Erythroblast (primary cell): ENCODE measurements at regions not wholly inside any gene's neighbourhood (a gene's known extent, or its start where the extent isn't known, plus 50 kb on each side); places are given as distances from the start of the nearest gene placed in this dataset.
"Not testable (repeated sequence)": the region's sequence is repeated elsewhere in the genome, so short reads cannot be mapped to it uniquely, and the experiment has no call there.

Source experiments
- DNase-seq, 2 experiments: peaks; one replicate each; lab custom pipeline; 2025; lab: John Stamatoyannopoulos, UW
- GATA1 ChIP-seq: IDR thresholded peaks from 2 replicates; pipeline ENCODE4 v1.6.1; 2011; ENCODE audit warnings: low read depth, mild to moderate bottlenecking, control low read depth, low read length, moderate library complexity
- POLR2A ChIP-seq: IDR thresholded peaks from 2 replicates; pipeline ENCODE4 v1.6.1; 2011; ENCODE audit warnings: mild to moderate bottlenecking, low read length

DNA sequence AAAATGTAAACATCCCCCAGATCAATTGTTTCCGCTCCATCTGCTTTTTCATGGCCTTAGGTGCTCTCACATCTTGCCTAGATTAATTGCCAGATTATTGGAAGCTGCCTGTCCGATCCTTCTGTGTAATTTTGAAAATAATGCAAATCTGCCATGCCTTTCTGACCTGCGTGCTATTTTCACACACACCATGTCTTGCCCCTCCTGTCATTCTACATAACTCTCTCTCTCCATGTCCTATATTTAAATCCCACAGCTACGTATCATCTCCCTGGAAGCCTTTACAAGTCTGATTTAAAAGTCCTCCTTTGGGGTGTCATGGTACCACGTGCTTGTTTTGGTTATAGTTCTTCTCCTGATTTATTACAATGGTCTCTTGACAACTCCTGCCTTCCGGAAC, 247.6 kb upstream of the ELAVL2 start:
- no peak for DNase-seq
- TF ChIP-seq GATA1 = no peak
- no peak for TF ChIP-seq POLR2A

DNA sequence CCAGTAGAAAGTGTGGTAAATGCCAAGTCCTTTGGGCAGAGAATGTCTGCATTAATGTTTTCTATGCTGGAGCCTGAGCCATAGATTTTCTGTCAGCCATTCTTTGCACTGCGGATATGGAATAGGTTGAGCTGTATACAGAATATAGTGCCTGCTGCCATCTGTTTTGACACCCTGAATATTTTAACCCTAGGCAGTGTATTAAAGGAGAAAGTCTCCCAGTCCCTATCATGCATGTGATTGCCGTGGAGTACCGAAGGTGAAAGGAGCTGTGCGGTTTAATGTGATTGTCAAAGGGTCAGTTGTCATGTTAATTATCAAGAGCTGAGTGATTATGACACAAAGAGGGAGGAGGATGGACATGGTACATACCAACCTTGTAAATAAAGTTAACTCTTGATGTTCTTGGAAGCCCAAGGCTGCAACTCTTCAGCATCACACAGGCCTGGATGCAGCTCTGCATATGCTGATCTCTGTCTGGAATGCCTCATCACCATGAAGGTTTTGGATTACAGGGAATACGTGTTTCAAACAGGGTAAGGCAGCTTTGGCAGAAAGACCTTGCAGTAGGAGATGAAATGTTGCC, 247.1 kb upstream of the ELAVL2 start:
- TF ChIP-seq GATA1 (no peak), POLR2A (no peak)
- no peak for DNase-seq

DNA sequence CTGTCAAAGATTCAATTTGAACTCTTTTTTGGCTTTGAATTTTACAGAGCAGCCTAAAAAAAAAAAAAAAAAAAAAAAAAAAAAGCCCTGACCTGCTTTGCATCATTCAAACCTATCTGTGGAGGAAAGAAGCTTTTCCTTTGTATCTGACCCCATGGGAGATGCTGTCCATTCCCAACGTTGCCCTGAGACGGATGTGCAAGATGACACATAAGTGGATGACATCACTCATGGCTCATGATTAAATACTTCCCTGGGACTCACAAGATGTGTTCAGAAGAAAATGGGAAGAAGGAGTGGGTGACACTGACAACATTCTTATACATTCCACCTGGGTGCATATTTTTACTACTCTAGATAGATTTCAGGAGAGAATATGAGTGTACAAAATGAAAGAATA, 245.7 kb upstream of the ELAVL2 start:
- TF ChIP-seq POLR2A (no peak), GATA1 (no peak)
- DNase-seq = no peak

DNA sequence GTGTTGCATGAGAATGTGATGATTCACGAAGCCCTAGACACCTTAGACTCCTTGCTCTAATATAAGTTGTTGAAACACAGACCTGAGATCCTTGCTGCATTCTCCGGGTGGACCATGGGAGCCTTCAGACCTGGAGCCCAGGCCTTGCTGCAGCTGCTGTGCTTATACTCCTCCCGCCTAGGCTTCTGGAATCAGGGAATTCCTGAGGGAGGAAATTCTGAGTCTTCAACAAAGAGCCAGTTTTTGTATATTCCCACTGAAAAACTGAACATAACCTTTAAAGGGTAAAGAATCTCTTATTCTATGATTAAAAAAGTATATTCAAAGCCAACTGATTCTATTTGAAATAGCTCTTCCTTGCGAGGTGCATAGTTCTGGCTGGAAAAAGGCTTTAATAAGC, 245.1 kb upstream of the ELAVL2 start:
- TF ChIP-seq GATA1 (no peak), POLR2A (no peak)

DNA sequence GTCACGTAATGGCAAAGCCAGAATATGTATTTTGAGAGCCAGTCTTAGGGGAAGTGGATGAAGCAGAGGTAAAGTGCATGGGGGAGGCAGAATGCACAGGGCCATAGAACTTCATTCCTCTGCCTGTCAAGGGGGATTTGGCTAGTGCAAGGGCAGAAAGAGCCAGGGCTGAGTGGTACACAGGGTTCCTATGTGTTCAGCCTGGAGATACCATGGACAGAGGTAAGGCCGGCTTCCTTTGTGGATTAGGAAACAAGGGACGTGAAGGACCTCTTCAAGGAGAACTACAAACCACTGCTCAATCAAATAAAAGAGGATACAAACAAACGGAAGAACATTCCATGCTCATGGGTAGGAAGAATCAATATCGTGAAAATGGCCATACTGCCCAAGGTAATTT, 241.1 kb upstream of the ELAVL2 start:
- DNase-seq = not testable (repeated sequence)

More for the DNA sequence above, 245.1 kb upstream of the ELAVL2 start:
- DNase-seq = no peak

DNA sequence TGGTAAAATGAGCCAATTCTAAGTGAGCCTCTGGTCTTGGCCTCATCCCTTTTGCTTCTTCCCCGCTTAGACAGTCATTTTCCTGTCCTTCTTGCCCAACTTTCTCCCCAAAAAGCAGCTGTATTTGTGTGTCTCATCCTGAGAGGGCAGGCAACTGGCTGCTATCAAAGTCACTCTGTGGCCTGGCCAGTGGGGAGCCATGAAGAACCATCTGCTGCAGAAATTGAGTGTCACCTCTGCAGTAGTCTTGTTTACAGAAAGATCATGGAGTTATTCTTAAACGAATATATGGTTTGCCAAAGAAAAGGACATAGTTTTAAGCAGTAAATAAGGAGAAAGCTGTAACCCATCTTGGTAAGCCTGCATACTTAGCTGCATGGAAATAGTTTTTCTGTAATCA, 233.6 kb upstream of the ELAVL2 start:
- no peak for TF ChIP-seq POLR2A
- no peak for TF ChIP-seq GATA1
- DNase-seq = no peak

DNA sequence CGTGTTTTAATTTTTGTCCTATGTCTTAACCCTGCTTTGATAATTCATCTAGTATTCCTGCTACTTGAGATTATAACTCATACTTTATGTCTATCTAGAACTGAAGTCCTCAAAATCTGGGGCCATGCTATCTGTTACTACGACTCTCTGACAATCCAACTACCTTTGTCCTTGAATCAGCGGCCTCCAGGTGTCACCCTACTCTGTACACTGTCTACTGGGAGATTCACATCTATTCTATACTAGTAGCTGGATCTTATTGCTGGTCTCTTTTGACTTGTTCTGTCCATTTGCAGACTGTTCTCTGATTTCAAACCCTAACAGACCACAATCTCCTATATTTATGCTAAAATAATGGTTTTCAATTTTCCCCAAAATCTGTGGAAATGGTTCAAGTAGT, 225.5 kb upstream of the ELAVL2 start:
- no peak for TF ChIP-seq GATA1
- DNase-seq = no peak

DNA sequence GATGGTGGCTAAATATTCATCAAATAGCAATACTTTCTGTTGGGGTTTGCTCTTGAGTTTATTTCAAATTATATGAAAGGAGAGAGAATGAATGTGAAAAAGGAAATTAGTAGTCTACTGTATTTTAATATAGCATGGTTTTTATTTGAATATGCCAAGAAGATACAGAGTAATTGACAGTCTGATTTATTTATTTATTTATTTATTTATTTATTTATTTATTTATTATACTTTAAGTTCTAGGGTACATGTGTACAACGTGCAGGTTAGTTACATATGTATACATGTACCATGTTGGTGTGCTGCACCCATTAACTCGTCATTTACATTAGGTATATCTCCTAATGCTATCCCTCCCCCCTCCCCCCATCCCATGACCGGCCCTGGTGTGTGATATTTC, 224.2 kb upstream of the ELAVL2 start:
- DNase-seq = not testable (repeated sequence)

DNA sequence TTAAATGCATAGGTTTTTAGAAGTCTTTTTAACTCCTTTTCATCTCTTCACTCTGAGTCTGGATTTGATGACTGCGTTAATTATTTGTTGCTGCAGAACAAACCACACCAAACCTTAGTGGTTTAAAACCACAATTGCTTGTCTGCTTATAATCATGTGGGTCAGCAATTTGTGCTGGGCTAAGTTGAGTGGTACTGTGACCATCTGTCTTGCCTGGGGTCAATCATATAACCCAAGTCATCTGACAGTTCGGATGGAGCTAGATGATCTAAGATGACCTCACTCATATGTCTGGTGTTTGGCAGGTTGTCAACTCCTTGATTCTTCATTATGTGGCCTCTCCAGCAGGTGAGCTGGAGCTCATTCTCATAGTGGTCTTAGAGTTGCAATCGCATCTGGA, 219.1 kb upstream of the ELAVL2 start:
- DNase-seq = no peak
- no peak for TF ChIP-seq POLR2A
- TF ChIP-seq GATA1 = no peak

DNA sequence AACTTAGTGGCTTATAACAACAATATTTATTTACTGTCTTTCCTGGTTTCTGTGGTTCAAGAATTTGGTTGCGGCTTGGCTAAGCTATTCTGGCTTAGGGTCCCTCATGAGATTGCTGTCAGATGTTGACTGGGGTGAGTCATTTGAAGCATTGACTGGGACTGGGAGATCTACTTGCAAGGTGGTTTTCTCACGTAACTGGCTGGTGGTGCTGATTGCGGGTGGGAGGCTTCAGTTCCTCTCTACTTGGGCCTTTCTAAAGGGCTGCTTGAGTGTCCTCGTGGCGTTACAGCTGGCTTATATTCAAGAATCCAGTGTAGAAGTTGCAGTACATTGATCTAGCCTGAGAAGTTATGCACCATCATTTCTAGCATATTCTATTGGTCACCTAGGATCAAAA, 218.5 kb upstream of the ELAVL2 start:
- DNase-seq = no peak

DNA sequence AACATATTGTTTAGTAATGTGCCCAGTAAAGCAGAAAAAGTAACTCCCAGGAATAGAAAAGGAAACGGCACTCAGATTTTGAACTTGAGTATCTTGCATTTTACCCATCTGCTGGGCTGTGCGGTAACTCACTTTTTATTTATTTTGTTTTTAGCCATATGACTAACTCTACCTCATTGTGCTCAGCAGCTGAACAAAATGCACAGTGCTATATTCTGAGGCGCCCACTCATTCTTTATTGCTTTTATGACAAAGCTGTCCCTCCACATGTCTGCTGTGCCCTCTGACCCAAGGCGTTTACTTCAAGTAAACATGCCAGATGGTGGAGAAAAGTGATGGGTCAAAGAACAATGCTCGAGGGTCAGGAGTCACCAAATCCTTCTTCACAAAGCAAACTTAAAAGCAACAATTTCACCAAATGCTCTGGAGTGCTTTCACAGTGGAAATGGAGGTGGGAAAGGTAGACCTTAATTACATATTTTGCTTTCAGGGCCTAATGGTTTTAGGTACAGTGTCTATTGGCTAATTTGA, 215.2 kb upstream of the ELAVL2 start:
- no peak for DNase-seq
- TF ChIP-seq POLR2A = no peak
- no peak for TF ChIP-seq GATA1

More for the DNA sequence above, 218.5 kb upstream of the ELAVL2 start:
- TF ChIP-seq GATA1 (no peak), POLR2A (no peak)

DNA sequence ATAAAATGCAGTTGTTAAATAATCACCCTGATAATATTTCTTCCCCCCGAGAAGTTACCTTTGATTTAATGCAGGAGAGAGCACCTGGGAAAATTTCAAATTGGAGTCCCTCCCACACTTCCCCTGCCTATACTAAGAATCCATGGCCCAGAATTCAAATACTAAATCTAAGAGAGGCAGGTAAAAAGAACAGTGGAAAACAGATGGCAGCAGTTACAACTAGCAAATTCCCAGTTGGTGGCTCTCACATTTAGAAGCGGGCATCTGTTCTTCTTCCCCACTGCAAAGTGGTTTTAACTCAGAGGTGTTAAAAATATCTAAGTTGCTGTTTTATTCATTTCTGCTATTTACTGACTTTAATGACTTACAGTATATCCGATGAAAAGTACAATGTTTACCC, 210.4 kb upstream of the ELAVL2 start:
- no peak for DNase-seq
- TF ChIP-seq GATA1 (no peak), POLR2A (no peak)

DNA sequence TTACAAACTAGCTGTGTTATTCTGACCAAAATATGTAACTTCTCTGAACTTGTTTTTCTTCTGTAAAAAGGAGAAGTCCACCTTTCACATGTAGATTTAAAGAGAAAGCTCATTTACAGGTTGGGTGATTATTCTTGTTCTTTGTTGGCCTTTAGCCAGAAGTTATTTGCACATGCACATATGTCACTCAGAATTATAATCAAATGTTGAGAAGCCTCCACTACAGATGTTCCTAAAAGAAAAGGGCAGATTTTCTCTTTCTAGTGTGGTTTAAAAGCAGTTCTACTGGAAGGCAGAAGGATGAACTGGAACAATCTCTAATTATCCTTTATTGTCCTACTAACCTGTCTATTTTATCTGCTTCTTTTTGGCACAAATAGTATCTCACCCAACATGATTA, 209.8 kb upstream of the ELAVL2 start:
- DNase-seq = no peak
- TF ChIP-seq GATA1 = no peak
- TF ChIP-seq POLR2A = no peak

DNA sequence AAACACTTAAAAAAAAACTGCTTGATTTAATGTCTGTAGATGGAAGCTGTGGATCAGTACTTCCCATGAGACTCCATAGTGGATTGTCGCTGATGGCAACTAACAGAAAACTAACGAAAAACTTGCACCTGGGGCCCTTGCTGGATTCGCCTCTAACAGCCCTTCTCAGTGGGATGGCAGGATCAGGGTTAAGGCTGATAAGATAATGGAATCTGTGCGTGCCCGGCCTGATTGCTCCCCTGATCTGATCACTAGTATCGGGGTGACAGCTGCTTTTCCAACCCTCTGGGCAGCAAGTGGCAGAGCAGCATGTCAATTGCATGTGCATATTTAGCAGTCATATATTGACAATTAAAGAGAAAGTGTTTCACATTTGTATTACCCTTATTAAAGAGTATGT, 185.8 kb upstream of the ELAVL2 start:
- DNase-seq = no peak
- TF ChIP-seq POLR2A (no peak), GATA1 (no peak)

DNA sequence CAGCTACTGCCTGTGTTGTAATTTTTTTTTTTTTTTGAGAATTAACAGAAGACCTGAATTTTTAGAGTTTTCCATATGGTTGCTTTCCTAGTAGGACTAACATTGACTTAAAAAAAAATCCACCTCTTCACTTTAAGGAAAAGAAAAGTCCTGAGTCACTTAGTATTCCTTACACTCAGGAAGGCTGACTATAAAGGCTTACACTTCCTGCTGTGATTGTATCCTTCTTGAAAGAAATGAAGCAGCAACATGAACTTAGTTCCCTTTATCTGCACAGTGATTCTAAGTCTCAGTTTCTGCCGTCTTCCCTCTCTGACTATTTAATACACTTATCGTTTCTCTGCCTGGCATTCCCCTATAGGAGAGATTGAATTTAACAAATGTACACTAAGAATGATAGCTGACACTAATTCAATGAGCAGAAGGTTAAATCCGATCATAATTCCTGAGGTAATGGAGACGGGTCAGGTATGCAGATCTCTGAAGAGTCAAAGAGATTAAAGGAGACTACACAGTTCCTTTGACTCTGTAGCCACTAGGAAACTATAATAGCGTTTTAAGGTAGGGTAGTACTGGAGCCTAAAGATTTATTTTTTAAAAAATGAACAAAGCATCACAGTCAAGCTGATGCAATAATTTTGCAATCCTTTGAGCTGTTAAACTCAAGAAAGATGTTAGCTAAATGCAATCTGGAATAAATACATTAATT, 185.1 kb upstream of the ELAVL2 start:
- TF ChIP-seq POLR2A = no peak
- no peak for TF ChIP-seq GATA1
- DNase-seq = no peak
